Peyer's patch (tissue), 4 donors: ENCODE measurements at regions not wholly inside any gene's neighbourhood (a gene's known extent, or its start where the extent isn't known, plus 50 kb on each side); places are given as distances from the start of the nearest gene placed in this dataset.

Experiments used
- DNase-seq, 3 donors: peaks; one replicate each; pipeline ENCODE4 v3.0.0-alpha.2; 2017 to 2019
- H3K27ac ChIP-seq, 4 donors: fragments of 200-600 bp; sonication (generic); one replicate each; pipeline ENCODE4 v1.5.1; 2016 to 2019
- H3K27me3 ChIP-seq, 2 donors: fragments of 200-600 bp; sonication (generic); one replicate each; pipeline ENCODE4 v1.5.1; 2019
- H3K36me3 ChIP-seq, 3 donors: fragments of 200-600 bp; sonication (generic); one replicate each; pipeline ENCODE4 v1.5.1; 2016 to 2019
- H3K4me1 ChIP-seq, 4 donors: fragments of 200-600 bp; sonication (generic); one replicate each; pipeline ENCODE4 v1.5.1; 2016 to 2019
- H3K4me3 ChIP-seq, 4 donors: fragments of 200-600 bp; sonication (generic); 1 replicate in 3 of 4; 2 replicates in 1 of 4; pipeline ENCODE4 v1.5.1; 2016 to 2019; ENCODE audit warnings: mild to moderate bottlenecking in 1 of 4
- H3K9me3 ChIP-seq, 4 donors: fragments of 200-600 bp; sonication (generic); one replicate each; pipeline ENCODE4 v1.5.1; 2016 to 2019; ENCODE audit warnings: mild to moderate bottlenecking in 1 of 4
- POLR2A ChIP-seq, 2 donors: fragments of 450-650 bp; IDR thresholded peaks; one replicate each; pipeline ENCODE4 v1.5.1; 2017; ENCODE audit warnings: antibody characterized with exemption in 2 of 2, mild to moderate bottlenecking in 2 of 2, moderate library complexity in 2 of 2
- TF ChIP-seq, protein P1 (sequence below), 6 experiments: fragments of 450-650 bp in 4 of 6; fragments of 200-600 bp in 2 of 6; sonication (generic) in 1 of 6; IDR thresholded peaks; one replicate each; pipeline ENCODE4 v1.5.1; 2017 to 2019; ENCODE audit warnings: antibody characterized with exemption in 6 of 6, mild to moderate bottlenecking in 3 of 6, moderate library complexity in 1 of 6

DNA sequence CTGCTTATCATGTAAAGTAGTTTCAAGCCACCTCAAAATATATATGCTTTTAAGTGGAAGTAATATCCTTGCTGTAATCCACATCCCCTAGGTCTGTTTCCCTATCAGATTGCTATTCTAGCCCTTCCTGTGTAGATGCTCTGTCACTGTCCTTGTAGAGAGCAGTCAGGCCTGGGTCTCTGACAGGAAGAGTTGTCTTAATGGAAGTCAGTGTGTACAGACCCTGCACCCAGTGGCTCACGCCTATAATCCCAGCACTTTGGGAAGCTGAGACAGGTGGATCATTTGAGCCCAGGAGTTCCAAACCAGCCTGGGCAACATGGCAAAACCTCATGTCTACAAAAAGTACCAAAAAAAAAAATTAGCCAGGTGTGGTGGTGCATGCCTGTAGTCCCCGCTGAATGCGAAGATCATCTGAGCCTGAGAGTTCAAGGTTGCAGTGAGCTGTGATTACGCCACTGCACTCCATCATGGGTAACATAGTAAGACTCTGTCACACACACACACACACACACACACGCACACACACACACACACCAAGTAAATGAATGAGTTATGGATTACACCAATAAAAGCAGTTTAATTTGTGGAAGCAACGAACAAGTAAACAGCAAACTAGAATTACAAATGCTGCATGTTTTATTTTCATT lies 70.2 kb upstream of the DSC1 start:
- Histone ChIP-seq H3K27me3 (no peaks in the 10 kb centered on the region), H3K4me1 (no peaks in the 10 kb centered on the region), H3K9me3 (no peaks in the 10 kb centered on the region), H3K36me3 (no peaks in the 10 kb centered on the region), H3K27ac (no peak overlapping the region), H3K4me3 (no peak overlapping the region)
- TF ChIP-seq, protein P1, sequence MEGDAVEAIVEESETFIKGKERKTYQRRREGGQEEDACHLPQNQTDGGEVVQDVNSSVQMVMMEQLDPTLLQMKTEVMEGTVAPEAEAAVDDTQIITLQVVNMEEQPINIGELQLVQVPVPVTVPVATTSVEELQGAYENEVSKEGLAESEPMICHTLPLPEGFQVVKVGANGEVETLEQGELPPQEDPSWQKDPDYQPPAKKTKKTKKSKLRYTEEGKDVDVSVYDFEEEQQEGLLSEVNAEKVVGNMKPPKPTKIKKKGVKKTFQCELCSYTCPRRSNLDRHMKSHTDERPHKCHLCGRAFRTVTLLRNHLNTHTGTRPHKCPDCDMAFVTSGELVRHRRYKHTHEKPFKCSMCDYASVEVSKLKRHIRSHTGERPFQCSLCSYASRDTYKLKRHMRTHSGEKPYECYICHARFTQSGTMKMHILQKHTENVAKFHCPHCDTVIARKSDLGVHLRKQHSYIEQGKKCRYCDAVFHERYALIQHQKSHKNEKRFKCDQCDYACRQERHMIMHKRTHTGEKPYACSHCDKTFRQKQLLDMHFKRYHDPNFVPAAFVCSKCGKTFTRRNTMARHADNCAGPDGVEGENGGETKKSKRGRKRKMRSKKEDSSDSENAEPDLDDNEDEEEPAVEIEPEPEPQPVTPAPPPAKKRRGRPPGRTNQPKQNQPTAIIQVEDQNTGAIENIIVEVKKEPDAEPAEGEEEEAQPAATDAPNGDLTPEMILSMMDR (IDR thresholded peaks at IDR 0.05) = no peak
- TF ChIP-seq POLR2A (IDR thresholded peaks at IDR 0.05) = no peak
- DNase-seq = no peak

DNA sequence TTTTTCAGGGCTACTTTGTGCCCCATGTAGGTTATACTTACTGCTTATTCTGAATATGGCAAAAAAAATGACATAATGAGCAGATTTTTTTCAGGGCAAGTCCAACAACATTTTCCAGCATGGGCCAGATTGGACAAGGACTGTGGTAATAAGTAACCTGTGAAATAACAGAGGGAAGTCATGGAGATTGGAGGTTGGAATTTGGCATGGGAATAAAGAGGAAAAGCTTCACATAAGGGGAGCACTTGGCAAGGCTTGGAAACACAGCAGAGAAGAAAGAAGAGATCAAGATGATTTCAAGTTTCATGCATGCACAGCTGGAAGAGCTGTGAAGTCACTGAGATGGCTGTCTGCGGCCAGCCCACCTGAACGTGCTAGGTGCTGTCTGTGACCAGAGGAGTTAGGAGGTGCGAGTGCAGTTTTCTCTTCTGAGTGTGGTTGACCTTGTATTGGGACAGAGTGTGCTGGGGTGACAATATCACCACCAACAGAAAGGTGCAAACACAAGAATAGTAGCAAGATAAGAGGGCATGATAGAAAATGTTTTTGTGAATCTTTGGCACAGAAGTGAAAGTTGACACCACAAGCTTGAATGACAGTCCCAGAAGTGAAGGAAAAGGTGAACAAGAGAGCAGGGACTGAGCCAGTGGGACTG lies 71.1 kb upstream of the DSC1 start:
- DNase-seq = no peak
- TF ChIP-seq POLR2A (IDR thresholded peaks at IDR 0.05) = no peak
- TF ChIP-seq, protein P1 (IDR thresholded peaks at IDR 0.05) = no peak
- Histone ChIP-seq H3K27me3 (no peaks in the 10 kb centered on the region), H3K27ac (peak overlapping the region in 1 of 4 donors; percentile 12), H3K9me3 (no peaks in the 10 kb centered on the region), H3K36me3 (no peaks in the 10 kb centered on the region), H3K4me3 (no peak overlapping the region), H3K4me1 (no peaks in the 10 kb centered on the region)

DNA sequence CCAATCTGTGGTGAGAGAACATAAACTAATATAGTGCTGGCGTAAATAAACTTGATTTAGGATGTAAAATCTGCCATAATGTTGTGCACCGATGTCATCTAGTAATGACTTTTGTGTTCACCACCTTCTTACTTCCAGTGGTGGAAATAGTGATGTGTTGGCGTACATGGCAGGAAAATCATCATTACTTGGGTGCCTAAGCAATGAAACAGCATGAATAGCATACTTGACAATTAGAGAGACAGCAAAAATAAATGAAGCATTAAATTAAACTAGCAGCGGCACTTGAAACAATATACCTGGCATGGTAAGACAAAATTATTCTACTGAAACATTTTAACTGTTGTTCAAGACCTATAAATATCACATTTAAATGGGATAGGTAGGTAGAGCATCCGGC lies 73.2 kb upstream of the DSC1 start:
- TF ChIP-seq, protein P1 (IDR thresholded peaks at IDR 0.05) = no peak
- TF ChIP-seq POLR2A (IDR thresholded peaks at IDR 0.05) = no peak
- Histone ChIP-seq H3K27ac (no peak overlapping the region), H3K4me3 (no peak overlapping the region), H3K36me3 (no peaks in the 10 kb centered on the region), H3K4me1 (peaks cover 0 to under 1% (median 0%) of the 10 kb centered on the region in 4 donors), H3K9me3 (no peaks in the 10 kb centered on the region), H3K27me3 (no peaks in the 10 kb centered on the region)
- DNase-seq = no peak

DNA sequence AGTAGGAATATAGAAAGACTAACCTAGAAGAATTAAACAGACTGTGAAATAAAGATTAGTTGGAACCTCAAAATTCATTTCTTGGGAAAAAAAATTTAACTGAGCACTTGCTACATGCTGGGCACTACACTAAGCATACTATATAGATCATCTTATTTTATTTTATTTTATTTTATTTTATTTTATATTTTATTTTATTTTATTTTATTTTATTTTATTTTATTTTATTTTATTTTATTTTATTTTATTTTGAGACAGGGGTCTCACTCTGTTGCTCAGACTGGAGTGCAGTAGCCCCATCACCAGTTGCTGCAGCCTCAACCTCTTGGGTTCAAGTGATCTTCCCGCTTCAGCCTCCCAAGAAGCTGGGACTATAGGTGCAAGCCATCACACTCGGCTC lies 74.5 kb upstream of the DSC1 start:
- Histone ChIP-seq H3K36me3 (no peaks in the 10 kb centered on the region), H3K4me1 (peaks cover 0 to 9% (median 0%) of the 10 kb centered on the region in 4 donors), H3K27me3 (no peaks in the 10 kb centered on the region), H3K27ac (no peak overlapping the region), H3K4me3 (no peak overlapping the region), H3K9me3 (no peaks in the 10 kb centered on the region)
- no peak for DNase-seq
- TF ChIP-seq, protein P1 (IDR thresholded peaks at IDR 0.05) = no peak
- no peak for TF ChIP-seq POLR2A (IDR thresholded peaks at IDR 0.05)

DNA sequence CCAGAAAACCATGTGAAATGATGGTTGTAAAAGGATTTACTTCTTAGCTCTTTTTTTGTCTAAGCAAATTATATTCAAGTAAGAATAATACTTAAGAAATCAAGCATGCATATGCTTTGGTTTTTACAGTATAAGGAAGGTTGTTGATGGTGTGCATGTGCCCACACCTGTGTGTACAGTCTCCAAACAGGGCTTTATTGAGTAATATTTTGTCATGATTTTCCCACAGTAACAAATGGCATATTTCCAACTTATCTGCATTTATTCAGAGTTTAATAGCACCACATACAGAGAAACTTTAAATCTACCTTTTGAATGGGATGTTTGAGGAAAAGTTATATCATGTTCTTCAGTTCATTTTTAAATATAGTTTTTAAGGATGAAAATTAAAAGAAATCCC lies 76.5 kb upstream of the DSG1 start:
- H3K4me1 ChIP-seq = peaks cover 0 to 42% (median 2%) of the 10 kb centered on the region in 4 donors
- no peaks in the 10 kb centered on the region for H3K36me3 ChIP-seq
- no peaks in the 10 kb centered on the region for H3K27me3 ChIP-seq
- H3K4me3 ChIP-seq = no peak overlapping the region
- no peaks in the 10 kb centered on the region for H3K9me3 ChIP-seq
- peak overlapping the region in 2 of 4 donors; percentile 43 to 57 for H3K27ac ChIP-seq
- TF ChIP-seq, protein P1 (IDR thresholded peaks at IDR 0.05) = no peak
- no peak for TF ChIP-seq POLR2A (IDR thresholded peaks at IDR 0.05)
- DNase-seq = no peak
